Activated CD4-positive, CD25-positive, alpha-beta regulatory T cell treated with anti-CD3 and anti-CD28 coated beads, Interleukin-2, amount 50 U/mL, for 72 hours (primary cell): ENCODE measurements at regions not wholly inside any gene's neighbourhood (a gene's known extent, or its start where the extent isn't known, plus 50 kb on each side); places are given as distances from the start of the nearest gene placed in this dataset.
"Not testable (repeated sequence)": the region's sequence is repeated elsewhere in the genome, so short reads cannot be mapped to it uniquely, and the experiment has no call there.

ENCODE experiments used
- DNase-seq: peaks from one replicate; pipeline ENCODE4 v3.0.0; 2021

GRCh38 chr5:99033014-99033900, 104.5 kb upstream of the CHD1 start:
- no peak for DNase-seq

- DNase-seq = no peak
Measured at GRCh38 chr5:99032234-99033013, 103.6 kb upstream of the CHD1 start.

- DNase-seq = no peak
Measured at GRCh38 chr5:99030906-99031440, 102.2 kb upstream of the CHD1 start.

- no peak for DNase-seq
Measured at GRCh38 chr5:99029172-99029571, 100.4 kb upstream of the CHD1 start.

GRCh38 chr5:99028170-99028569, 99.4 kb upstream of the CHD1 start:
- DNase-seq = not testable (repeated sequence)

GRCh38 chr5:99025298-99026045, 96.7 kb upstream of the CHD1 start:
- DNase-seq = no peak

- DNase-seq = no peak
Measured at GRCh38 chr5:99023330-99023729, 94.5 kb upstream of the CHD1 start.

- DNase-seq = no peak
Measured at GRCh38 chr5:99022250-99022649, 93.4 kb upstream of the CHD1 start.

- no peak for DNase-seq
Measured at GRCh38 chr5:99020698-99021048, 91.9 kb upstream of the CHD1 start.

- DNase-seq = no peak
Measured at GRCh38 chr5:99019812-99020697, 91.2 kb upstream of the CHD1 start.

- no peak for DNase-seq
Measured at GRCh38 chr5:99019254-99019653, 90.4 kb upstream of the CHD1 start.

GRCh38 chr5:99010294-99010693, 81.5 kb upstream of the CHD1 start:
- DNase-seq = no peak

- not testable (repeated sequence) for DNase-seq
Measured at GRCh38 chr5:99008009-99008408, 79.2 kb upstream of the CHD1 start.

- no peak for DNase-seq
Measured at GRCh38 chr5:99005506-99005905, 76.7 kb upstream of the CHD1 start.

- no peak for DNase-seq
Measured at GRCh38 chr5:99004960-99005359, 76.2 kb upstream of the CHD1 start.

- DNase-seq = no peak
Measured at GRCh38 chr5:99000876-99001275, 72.1 kb upstream of the CHD1 start.

- no peak for DNase-seq
Measured at GRCh38 chr5:99000221-99000620, 71.4 kb upstream of the CHD1 start.

- no peak for DNase-seq
Measured at GRCh38 chr5:98999631-99000030, 70.8 kb upstream of the CHD1 start.

GRCh38 chr5:98997000-98997399, 68.2 kb upstream of the CHD1 start:
- DNase-seq = no peak

- DNase-seq = no peak
Measured at GRCh38 chr5:98994611-98995010, 65.8 kb upstream of the CHD1 start.

GRCh38 chr5:98993512-98993911, 64.7 kb upstream of the CHD1 start:
- no peak for DNase-seq

- no peak for DNase-seq
Measured at GRCh38 chr5:98992552-98992951, 63.7 kb upstream of the CHD1 start.
